Epithelial cell of esophagus (primary cell): ENCODE measurements at regions not wholly inside any gene's neighbourhood (a gene's known extent, or its start where the extent isn't known, plus 50 kb on each side); places are given as distances from the start of the nearest gene placed in this dataset.

Source experiments
- DNase-seq: peaks from one replicate; pipeline ENCODE4 v3.0.0; 2010; ENCODE audit warnings: low read depth
- H3K4me3 ChIP-seq: 2 replicates; pipeline ENCODE4 v1.5.1; 2011; ENCODE audit warnings: mild to moderate bottlenecking, low read length, control low read depth
- TF ChIP-seq, protein P1 (sequence below): IDR thresholded peaks from 2 replicates; pipeline ENCODE4 v1.5.1; 2011; ENCODE audit warnings: low read depth, mild to moderate bottlenecking, low read length, control low read depth, inconsistent platforms; ENCODE audit not compliant: insufficient read depth; ENCODE audit errors: missing control alignments

DNA sequence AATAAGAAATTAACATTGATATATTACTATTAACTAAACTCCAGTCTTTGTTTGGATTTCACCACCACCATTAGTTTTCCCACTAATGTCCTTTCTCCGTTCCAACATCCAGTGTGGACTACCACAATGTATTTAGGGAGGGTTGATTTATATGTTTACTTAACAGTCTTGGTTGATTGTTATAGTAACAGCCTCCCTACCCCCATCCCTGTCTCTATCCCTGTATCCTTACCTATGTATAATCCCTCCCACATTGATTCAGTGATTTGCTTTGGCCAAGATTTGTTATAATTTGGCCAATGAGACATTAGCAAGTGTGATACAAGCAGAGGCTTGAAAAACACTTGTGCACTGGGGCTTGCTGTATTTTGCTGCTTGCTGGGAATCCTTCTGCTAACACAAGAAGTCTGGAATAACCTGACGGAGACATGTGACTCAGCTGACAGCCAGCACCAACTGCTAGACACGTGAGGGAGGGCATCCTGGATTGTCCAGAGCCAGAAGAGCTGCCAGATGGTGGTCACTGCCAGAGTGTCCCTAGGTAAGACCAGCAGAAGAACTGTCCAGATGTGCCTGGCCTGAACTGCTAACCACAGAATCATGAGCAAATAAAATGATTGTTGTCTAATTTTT, 51.2 kb upstream of the TCF7 start:
- peak; percentile 66 for DNase-seq
- TF ChIP-seq, protein P1, sequence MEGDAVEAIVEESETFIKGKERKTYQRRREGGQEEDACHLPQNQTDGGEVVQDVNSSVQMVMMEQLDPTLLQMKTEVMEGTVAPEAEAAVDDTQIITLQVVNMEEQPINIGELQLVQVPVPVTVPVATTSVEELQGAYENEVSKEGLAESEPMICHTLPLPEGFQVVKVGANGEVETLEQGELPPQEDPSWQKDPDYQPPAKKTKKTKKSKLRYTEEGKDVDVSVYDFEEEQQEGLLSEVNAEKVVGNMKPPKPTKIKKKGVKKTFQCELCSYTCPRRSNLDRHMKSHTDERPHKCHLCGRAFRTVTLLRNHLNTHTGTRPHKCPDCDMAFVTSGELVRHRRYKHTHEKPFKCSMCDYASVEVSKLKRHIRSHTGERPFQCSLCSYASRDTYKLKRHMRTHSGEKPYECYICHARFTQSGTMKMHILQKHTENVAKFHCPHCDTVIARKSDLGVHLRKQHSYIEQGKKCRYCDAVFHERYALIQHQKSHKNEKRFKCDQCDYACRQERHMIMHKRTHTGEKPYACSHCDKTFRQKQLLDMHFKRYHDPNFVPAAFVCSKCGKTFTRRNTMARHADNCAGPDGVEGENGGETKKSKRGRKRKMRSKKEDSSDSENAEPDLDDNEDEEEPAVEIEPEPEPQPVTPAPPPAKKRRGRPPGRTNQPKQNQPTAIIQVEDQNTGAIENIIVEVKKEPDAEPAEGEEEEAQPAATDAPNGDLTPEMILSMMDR, result no peak

DNA sequence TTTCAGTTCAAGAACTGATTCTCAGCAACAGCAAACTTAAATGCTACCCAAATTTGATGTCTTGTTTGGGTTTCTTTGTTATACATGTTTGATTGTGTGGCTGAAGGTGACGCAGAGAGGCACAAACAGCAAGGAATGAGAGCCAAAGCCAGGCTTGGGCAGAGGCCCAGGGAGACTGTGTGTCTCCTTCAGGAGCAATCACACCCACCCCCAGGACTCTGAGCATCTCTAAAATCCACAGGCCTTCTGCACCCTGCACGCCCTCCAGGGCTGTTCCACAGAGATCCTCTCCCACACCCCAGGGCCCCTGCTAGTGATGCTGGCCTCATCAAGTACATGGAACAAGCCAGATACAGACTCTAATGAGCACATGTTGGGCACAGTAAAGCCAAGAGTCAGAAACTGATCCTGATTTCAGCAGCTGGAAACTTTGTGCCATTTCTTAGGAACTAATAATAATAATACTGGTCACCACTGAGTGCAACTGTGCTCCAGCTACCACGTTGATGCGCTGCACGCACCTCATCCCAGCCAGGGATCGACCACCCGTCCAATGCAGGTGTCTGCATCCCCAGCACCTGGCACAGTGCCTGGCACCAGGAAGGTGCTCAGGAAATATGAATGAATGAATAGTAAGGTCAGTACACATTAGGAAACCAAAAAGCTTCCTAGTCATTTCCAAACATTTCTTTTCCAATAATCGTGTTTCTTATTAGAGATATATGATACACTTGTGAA, 54.6 kb upstream of the TCF7 start:
- TF ChIP-seq, protein P1, result no peak
- no peak for DNase-seq
- H3K4me3 ChIP-seq, result no peak overlapping the region

More for the DNA sequence above, 51.2 kb upstream of the TCF7 start:
- no peak overlapping the region for H3K4me3 ChIP-seq

DNA sequence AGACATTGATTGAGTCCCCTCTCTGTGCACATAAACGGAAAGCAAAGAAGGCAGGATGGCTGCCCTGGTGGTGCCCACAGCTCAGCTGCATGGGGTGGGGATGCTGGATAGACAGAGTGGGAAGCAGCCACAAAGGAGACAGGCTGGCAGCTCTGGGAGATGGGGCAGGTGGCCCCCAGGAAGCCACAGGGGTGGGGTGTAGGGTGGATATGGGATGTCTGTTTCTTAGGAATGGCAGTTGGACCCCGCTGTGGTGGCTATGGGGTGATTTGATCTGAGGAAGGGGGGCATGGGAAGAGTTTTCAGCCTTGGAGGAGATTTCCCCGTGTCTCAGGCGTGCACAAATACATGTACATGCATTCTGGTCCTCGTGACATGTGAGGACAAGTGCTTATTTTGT, 50.2 kb upstream of the VDAC1 start:
- DNase-seq, result no peak
- H3K4me3 ChIP-seq, result no peak overlapping the region
- TF ChIP-seq, protein P1, result no peak
